ENCODE measurements at regions not wholly inside any gene's neighbourhood (a gene's known extent, or its start where the extent isn't known, plus 50 kb on each side); places are given as distances from the start of the nearest gene placed in this dataset.

DNA sequence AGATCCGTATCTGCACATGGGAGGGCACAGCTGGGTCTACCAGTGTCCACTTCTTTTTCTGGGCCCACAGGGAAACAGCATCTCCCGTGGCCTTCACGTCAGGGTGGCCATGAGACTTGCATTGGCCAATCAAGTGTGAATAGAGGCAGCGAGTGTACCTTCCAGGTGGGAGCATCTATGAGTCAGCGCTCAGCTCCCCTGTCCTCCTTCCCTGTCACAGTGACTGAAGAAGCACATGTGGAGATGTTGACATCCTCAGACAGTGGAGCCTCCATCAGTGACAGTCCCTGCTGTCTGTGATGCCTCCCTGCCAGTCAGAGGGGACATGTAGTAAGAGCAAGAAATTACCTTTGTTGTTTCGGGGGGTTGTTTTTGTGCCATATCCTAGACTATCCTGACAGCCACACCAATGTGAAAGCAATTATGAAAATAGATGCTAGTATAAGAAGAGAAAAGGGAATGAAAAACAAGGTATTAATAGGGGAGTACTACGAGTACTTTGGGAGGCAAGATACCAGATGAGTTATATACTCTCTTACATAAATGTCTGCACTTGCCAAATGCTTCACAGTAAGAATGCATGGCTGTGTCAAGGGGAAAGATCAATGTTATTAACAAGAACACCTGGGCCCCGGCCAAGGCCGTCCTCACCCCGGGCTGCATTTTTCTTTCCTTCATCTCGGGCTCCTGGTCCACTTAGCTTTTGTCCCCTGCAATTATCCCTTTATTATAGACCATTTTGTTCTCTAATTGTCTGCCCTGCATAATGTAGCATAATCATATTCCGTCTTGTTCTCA is 86.0 kb downstream of the MATN1 start:
- DNase-seq = no peak

DNA sequence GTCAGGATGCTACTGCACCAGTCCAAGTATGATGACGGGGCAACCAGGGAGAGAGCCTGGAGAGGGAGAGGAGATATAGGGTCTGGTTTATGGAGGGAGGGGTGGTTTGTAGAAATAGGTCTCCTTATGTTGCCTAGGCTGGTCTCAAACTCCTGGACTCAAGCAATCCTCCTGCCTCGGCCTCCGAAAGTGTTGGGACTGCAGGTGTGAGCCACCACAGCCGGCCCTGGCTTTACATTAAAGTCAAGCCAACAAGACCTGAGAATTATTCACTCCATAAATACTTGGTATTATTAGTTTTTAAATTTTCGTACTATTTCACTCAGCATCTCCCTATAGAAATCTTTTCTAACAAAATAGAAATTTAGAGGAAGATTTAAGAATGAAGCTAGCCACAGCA is 86.8 kb downstream of the MATN1 start:
- DNase-seq = no peak

DNA sequence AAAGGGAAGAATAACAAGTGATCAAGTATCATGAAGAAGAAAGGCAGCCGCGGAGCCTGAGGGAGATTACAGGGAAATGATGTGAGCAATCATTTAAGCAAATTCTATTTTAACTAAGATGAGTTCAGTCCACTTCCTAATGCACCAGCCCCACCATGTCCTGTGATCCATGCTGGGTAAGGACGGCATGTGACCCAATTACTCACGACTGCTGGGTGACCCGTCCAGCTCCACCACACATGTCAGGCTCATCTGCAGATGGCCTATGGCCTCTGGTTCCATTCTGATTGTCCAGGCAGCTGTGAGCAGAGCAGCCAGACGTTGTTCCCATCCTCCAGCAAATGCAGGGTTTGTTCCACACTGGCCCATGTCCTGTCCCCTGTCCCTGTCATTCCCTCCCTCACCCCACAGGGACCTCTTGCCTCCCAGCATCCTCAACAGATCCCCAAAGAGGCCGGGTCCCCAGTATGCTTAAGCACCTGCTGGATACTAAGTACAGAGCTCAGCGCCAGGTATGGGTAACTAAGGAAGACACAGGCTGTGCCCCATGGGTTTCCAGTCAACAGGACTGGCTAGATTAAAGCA is 87.9 kb downstream of the MATN1 start:
- DNase-seq = no peak

DNA sequence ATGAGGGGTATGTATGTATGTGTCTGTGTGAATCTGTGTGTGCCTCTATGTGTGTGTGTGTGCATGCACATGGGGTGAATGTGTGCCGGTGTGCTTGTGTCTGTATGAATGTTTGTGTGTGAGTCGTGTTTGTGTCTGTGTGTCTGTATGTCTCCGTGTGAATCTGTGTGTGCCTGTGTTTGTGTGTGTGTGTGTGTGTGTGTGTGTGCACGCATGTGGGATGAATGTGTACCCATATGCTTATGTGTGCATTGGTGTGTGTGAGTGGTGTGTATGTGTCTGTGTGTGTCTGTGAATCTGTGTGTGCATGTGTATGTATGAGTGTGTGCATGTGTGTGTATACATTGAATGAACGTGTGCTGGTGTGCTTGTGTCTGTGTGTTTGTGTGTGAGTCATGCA is 88.9 kb downstream of the MATN1 start:
- no peak for DNase-seq

DNA sequence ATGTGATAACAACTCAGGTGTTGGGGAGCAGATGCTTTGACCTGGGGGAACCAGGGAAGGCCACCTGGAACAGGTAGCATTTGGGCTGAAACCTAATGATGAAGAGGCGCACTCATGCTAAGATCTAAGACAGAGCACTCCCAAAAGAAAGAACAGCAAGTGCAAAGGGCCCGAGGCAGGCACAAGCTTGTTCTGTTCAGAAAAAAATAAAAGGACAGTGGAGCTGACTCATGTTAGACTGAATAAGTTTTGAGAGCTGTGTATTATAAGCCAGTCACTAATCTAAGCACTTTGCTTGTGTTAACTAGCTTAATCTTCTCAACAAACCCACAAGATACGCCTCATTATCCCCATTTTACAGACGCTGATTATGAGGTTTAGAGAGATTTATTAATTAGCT is 90.1 kb downstream of the MATN1 start:
- DNase-seq = no peak

DNA sequence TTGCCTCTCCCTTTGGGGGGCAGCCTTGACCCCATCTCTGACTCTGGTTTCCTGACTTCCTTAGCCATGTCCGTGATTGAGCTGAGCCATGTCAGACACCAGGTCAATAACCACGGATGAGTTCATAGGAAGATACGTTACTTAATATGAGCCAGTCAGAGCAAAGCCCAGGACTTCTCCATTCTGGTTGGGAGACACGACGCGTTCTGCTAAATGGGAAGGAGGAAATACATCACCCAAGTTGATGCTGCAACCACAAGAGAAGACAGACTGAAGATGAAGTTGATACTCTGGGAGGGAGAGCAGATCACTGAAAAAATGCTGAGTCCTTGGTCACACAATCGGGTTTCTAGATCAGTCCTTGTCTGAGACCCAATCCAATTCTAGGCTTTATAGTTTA is 90.9 kb downstream of the MATN1 start:
- DNase-seq = no peak

DNA sequence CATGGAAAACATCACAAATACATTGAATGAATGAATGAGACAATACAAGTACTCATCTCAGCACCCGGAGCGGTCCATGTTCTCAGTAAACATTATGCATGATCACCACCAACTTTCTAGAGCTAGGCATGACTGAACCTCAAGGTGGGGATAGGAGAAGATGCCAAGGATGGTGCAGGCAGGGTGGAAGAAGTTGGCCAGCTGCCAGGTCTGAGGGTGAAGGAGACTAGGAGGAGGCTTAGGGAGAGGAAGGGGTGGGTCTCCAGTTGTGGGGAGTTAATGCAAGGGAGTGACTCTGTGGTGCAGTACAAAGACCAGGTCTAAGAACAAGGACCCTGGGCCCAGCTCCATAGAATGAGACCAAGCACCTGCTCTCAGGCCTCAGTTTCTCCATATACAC is 91.7 kb downstream of the MATN1 start:
- DNase-seq = no peak

DNA sequence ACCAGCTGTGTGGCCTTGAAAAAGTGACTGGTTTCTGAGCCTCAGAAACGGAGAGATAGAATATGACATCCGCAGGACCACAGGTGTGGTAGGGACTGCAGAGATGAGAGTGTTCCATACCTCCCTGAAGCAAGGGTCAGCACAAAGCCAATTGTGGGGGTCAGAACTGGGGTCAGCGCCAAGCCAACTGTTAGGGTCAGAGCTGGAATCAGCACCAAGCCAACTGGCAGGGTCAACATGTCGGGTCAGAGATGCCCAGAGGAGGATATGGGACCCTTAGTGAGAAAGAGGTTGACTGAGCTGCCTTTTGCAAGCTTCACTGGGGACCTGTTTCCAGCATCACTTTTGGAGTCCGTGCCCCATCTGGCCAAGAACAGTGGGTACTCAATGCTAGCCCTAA is 93.9 kb downstream of the MATN1 start:
- no peak for DNase-seq

DNA sequence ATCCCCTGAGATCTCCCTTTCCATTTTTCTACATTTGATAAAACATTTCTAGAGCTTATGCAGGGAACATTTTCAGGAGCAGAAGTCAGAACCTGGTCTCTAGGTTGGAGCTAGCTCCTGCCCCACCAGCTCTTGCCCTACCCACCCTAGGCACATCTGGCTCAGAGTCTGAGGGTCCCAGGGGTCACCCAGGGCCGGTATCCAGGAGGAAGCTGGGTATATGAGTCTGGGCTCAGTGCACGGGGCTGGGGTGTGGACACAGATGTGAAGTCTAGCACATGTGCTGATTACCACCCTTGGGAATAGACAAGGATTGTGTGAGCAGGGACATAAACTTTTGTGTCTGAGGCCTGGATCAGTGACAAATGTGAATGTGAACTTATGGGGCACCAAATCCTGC is 95.4 kb downstream of the MATN1 start:
- no peak for DNase-seq

DNA sequence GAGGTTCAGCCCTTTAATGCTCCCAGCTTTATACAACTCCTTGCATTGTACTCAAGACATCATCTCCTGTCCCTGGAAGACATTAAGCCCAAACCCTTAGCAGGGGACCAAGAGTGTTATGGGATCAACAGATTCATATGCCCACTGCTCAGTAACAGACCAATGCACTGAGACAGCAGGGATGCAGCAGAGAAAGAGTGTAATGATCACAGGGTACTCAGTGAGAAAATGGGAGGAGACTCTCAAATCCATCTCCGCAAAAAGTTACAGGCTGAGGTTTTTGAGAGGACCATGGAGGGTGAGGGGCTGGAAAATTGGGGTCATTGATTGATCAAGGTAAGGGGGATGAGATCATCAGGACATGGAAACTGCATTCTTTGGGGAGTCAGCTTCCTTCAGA is 96.2 kb downstream of the MATN1 start:
- DNase-seq = no peak

DNA sequence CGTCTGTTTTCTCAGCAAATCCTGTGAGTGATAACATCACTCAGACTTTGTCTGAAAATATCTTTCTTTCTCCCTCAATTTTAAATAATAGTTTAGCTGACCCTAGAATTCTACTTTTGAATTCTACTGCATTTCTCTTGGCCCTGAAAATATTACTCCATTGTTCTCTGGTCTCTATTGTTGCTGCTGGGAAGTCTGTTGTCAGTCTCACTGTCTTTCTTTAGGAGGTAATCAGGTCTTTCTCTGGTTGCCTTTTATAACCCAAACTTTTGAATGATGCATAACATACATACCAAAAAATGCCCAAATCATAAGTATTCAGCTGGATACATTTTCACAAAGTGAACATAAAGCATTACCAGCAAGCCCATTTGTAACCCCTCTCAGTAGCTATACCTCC is 100.0 kb downstream of the MATN1 start:
- no peak for DNase-seq

DNA sequence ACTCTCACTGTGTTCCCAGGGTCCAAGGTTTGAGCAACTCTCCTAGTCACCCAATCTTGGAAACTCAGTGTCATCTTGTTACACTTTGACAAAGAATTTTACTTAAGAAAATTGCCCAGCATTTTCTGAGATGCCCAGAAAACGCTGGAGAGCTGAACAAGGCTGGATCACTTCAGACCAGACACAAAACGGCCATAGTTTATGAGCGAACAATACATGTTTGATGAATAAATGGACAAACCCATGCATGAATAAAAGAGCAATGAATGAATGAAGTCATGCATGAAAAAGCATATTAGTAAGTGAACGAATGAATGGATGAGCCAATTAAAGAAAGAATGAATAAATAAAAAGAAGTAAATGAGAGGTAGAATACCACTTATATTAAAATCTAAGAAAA is 103.8 kb downstream of the MATN1 start:
- DNase-seq = no peak

DNA sequence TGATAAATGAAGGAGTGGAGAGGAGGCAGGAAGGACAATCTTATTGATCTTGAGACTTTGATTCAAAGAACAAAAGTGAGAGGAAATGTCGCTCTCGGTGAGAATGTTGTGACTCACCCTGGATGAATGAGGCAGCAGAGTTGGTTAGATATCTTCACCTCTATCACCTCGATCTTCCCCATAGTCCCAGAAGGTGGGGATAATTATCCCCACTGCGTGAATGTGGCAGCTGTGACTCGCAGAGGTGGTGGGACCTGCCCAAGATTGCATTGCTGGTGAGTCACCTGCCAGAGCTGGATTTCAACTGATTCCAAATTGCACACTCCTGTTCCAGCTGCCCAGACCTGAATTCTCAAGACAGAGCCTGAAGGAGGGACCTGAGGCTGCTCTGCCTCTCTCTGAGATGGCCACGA is 105.0 kb downstream of the MATN1 start:
- no peak for DNase-seq

DNA sequence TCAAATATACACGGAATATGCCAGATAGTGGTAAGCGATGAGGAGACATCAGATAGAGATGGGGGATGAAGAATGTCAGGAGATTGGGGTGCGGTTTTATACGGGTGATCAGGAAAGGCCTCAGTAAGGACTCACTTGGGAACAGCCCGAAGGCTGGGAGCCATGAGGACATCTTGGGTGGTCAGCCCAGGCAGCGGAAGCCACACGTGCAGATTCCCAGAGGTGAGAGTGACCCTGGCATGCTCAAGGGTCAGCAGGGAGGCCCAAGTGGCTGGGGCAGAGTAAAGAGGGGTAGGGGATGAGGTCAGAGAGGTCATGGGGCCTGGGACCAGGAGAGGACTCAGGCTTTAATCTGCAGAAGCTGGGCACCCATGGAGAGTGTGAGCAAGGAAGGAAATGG is 106.6 kb downstream of the MATN1 start:
- no peak for DNase-seq

DNA sequence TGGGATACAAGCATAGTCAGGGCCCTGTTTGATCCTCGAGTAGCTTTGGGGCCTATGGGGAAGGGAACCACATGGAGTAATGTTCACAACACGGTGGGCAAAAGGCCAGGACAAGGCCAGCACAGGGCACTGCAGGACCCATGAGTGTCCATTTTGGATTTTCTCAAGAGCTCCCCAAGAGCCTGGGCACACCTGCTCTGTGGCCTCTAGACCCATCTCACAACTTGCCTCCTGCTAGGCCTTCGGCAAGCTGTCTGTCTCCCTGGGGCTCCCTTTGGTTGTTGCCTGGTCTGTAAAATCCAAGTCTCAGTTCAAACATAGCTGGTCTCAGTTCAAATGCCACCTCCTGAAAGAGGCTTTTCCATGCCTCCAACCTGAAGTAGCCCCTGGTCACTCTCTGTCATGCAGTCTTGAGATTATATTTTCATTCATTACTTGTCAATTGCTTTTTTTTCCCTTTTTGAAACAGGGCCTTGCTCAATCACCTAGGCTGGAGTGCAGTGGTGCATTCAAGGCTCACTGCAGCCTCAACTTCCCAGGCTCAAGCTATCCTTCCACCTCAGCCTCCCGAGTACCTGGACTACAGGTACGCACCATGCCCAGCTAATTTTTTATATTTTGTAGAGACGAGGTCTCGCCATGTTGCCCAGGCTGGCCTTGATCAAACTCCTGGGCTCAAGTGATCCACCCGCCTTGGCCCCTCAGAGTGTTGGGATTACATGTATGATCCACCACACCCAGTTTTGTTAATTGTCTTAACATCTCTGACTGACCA is 107.4 kb downstream of the MATN1 start:
- DNase-seq = no peak

DNA sequence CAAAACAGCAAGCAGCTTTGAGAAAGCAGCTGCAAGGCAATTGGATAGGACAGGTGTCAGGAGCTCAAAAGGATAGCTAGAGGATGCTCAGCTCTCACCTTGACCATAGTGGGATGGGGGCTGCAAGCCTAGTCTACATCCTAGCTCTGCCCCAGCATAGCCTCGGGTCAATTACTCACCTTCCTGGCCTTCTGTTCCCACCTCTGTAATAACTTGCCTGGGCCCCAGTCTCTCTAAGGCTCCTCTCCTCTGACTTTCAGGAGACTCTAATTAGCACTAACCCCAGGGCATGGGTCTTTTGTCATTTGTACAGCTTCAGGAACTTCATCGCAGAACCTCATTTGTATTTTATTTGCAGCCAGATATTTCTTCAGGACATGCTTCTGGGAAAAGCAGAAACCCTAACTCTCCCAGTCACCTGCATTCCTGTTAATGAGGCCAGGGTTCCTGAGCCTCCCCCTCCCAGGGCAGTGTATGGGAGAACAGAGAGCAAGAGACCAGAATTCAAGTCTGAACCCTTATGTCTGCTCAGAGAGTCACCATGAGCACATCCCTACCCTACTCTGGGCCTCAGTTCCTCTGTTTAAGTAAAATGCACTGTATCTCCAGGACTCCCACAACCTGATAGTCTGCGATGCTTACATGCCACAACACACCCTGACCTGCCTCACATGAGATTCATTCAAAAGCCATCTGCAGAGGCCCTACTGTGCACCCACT is 108.1 kb downstream of the MATN1 start:
- no peak for DNase-seq

DNA sequence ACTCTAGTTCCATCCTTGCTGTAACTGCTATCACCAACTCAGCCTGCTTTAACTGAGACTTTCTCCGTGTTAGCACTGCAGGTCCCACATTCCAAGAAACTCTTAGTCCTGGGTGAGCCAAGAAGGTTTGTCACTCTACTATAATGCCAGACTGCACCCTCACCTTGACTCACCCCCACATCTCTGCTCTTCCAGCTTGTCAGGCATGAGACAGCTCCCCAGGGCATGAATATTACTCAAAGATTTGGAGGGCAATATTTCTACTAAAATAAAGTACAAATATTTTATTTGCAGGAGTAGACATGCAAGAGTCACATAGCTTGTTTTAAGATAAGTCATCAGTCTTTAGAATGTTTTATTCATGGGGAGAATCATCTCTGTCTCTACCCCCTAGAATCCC is 110.2 kb downstream of the MATN1 start:
- no peak for DNase-seq

DNA sequence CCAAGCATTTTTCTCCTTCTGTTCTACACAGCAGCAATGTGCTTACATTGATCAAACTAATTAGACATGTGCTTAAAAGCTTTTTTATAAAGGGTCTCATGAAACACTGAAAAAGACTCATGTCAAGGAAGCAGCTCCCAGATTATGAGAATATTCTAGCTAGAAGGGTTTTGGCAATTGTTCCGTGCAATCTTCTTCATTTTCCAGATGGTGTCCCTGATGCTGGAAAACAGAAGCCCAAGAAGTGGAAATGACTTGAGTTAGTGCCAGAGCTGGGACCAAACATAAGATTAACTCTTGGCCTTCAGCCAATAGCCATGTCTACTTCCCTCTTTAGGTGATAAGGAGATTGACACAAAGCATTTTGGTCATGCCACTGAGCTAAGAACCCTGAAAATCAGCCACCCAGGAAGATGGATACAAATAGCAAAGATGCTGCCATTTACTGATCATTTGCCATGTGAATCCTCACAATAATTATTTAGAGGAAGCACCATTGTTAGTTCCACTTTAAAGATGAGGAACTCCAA is 110.8 kb downstream of the MATN1 start:
- no peak for DNase-seq

DNA sequence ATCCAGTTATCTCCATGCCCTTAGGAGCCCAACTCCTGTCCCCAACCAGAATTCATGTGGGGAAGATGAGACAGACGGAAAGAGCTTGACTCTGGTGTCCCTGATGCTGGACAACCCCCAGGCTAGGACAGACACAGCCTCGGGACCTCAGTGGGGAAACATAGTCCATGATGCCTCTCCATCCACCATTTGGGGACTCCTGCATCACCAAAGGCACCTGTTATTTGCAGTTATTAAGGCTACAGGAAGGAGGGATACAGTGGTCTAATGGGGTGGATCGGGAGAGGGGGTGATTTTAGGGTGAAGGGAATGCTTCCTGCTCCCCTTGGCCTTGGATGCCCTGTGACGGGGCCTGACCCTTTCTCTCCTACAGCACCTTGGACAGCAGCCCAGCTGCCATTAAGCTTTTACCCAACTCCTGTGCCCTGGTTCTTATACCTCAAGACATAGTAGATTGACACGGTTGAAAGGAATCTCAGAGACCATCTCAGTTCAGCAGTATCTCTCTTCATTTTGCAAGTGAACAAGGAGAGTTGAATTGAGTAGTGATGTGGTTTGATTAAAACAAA is 111.6 kb downstream of the MATN1 start:
- DNase-seq = no peak

DNA sequence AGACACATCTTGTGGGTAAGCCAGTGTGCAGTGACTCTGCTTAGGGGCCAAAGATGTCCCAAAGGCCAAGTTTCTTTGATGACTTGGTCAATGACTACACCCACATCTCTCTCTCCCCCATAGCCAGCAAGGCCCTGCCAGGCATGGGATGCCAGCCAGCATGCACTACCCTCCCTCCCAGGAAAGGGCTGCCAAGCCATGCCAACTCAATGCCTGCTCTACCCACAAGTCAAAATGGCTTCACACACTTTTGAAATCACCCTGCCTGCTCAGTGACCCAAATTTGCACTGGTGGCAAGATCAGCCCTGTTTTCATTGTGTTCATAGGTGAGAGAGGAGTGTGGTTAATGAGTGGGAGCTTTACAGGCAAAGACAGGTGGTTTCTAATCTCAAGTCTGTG is 112.5 kb downstream of the MATN1 start:
- DNase-seq = no peak

DNA sequence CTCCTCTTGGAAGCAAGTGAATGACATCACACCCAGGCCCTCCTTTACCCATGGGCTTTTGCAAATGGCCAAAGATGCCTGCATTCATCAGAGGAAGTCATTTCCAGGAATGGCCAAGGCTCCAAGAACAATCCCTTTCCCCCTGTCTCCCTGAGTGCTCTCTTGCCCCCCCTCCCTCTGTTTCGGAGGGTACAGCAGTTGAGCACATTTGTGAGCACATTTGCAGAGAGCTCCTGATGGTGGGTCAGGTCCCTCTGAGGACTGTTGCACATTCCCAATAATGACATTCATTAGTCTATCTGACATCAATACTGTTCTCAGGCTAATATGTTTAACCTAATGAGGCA is 113.4 kb downstream of the MATN1 start:
- DNase-seq = no peak

DNA sequence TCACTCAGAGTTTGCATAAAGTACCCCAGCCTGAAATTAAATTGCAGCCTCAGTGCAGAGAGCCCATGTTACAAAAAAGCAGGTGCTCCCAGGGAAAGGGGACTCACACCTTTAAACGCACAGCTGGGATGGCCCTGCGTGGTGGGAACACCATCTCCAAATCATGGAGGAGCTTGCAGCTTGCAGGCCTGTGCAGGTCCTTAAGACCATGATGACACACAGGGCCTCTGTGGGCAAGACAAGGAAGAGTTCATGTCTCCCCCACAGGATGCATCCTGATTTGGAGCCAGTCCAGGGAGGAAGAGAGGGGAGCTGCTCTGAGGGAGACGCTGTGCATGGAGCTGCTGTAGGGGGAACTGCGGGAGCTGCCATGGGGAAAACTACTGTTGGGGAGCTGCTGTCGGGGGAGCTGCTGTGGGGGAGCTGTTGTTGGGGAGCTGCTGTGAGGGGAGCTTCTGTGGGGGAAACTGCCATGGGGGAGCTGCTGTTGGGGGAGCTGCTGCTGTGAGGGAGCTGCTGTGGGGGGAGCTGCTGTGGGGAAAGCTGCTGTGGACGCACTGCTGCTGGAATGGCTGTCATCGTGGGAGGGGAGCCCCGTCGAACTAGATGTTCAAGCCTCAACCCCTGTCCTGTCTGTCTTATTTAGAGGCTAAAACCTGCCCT is 113.9 kb downstream of the MATN1 start:
- DNase-seq = no peak

DNA sequence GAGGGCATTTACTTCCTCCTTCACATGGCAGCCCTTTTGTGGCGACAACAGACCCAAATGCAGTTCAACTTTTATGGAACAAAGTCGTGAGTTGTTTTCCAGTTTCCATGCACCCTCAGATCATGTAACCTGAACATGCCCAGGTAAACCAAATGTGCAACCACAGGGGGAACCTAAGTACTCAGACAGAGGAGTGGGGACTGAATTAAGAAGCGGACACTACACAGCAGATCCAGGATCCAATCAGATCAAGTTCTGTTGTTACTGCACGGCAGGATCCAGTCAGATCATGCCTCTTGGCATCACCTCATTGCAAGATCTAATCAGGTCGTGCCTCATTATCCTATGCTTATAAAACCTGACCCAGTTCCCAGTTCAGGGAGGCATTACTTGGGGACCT is 115.7 kb downstream of the MATN1 start:
- no peak for DNase-seq
